T-helper 17 cell (primary cell): ENCODE measurements at regions not wholly inside any gene's neighbourhood (a gene's known extent, or its start where the extent isn't known, plus 50 kb on each side); places are given as distances from the start of the nearest gene placed in this dataset.

Source experiments
- ATAC-seq: fragments of 150-1000 bp; cut with Tn5 transposase; 2 replicates; pipeline ENCODE4 v1.10.0; 2021; ENCODE audit warnings: mild to moderate bottlenecking, moderate library complexity
- DNase-seq, 3 donors: peaks; one replicate each; pipeline versions ENCODE4 v3.0.0 to v3.0.0-alpha.2; 2020 to 2021
- H3K9me3 ChIP-seq: one replicate; pipeline ENCODE4 v1.7.0; 2013; ENCODE audit warnings: low read length, mild to moderate bottlenecking; ENCODE audit not compliant: control insufficient read depth, poor library complexity, severe bottlenecking
- H3K27ac Mint-ChIP-seq: one replicate; pipeline ENCODE4 v1.8.0; 2022; ENCODE audit warnings: mild to moderate bottlenecking, moderate library complexity, mixed read lengths
- H3K27me3 Mint-ChIP-seq: one replicate; pipeline ENCODE4 v1.8.0; 2022; ENCODE audit warnings: mixed read lengths
- H3K36me3 Mint-ChIP-seq: one replicate; pipeline ENCODE4 v1.8.0; 2022; ENCODE audit warnings: low read depth, mixed read lengths
- H3K4me1 Mint-ChIP-seq: one replicate; pipeline ENCODE4 v1.8.0; 2022; ENCODE audit warnings: mild to moderate bottlenecking, mixed read lengths
- H3K4me3 Mint-ChIP-seq: one replicate; pipeline ENCODE4 v1.8.0; 2022; ENCODE audit warnings: mild to moderate bottlenecking, moderate library complexity, mixed read lengths

DNA sequence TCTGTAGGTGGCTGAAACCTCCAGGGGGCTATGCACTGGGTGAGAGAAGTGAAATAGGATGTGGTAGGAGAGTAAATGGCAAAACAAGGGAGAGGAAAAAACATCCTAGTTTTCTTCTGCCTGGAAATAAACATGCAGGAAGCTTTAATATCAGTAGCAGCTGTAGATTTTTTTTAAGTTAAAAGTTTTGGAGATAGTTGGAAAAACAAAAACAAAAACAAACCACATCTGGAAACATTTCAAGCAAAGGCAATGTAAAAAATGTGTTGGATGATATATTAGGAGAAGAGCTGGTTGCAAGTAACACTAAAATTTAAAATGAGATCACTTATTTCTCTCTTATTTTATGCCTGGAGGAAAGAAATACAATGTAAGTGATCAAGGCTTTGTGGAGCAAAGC, 388.0 kb downstream of the SPRY1 start:
- Mint-ChIP-seq H3K4me3 (no peak overlapping the region), H3K27ac (no peak overlapping the region), H3K4me1 (no peaks in the 10 kb centered on the region), H3K36me3 (no peaks in the 10 kb centered on the region), H3K27me3 (no peaks in the 10 kb centered on the region)
- no peak for DNase-seq
- H3K9me3 ChIP-seq = no peaks in the 10 kb centered on the region
- no peak for ATAC-seq

GRCh38 chr4:123785538-123785937, 388.9 kb downstream of the SPRY1 start:
- ATAC-seq = no peak
- H3K27me3 Mint-ChIP-seq = no peaks in the 10 kb centered on the region
- DNase-seq = no peak
- H3K36me3 Mint-ChIP-seq = no peaks in the 10 kb centered on the region
- no peaks in the 10 kb centered on the region for H3K9me3 ChIP-seq
- H3K27ac Mint-ChIP-seq = no peak overlapping the region
- H3K4me1 Mint-ChIP-seq = no peaks in the 10 kb centered on the region
- H3K4me3 Mint-ChIP-seq = no peak overlapping the region

GRCh38 chr4:123786163-123786915, 389.7 kb downstream of the SPRY1 start:
- Mint-ChIP-seq H3K27me3 (no peaks in the 10 kb centered on the region), H3K4me1 (no peaks in the 10 kb centered on the region), H3K36me3 (no peaks in the 10 kb centered on the region), H3K27ac (no peak overlapping the region), H3K4me3 (no peak overlapping the region)
- ATAC-seq = no peak
- no peaks in the 10 kb centered on the region for H3K9me3 ChIP-seq
- DNase-seq = no peak

DNA sequence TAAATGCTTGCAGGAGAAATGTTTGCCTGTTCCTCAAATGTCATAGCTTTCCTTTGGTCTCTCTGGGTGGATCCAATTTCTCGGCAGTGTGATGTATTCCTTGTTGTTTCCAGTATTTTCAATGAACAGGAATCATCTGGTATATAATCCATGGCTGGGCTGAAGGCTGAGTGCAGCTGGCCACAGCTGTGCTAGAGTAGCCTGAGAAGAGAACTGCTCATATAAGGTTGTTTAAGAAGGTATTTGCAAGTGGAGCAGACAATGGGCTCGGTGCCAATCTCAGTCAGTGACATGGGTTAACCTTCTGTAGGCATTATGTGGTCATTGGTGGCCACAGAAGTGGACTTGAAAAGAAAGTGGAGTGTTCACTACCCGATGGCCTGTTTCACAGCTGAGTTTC, 390.3 kb downstream of the SPRY1 start:
- H3K4me3 Mint-ChIP-seq = no peak overlapping the region
- no peaks in the 10 kb centered on the region for H3K27me3 Mint-ChIP-seq
- no peaks in the 10 kb centered on the region for H3K36me3 Mint-ChIP-seq
- no peaks in the 10 kb centered on the region for H3K9me3 ChIP-seq
- H3K27ac Mint-ChIP-seq = no peak overlapping the region
- ATAC-seq (no peak), DNase-seq (no peak)
- H3K4me1 Mint-ChIP-seq = no peaks in the 10 kb centered on the region

- H3K36me3 Mint-ChIP-seq = no peaks in the 10 kb centered on the region
- H3K4me3 Mint-ChIP-seq = no peak overlapping the region
- no peak for ATAC-seq
- H3K9me3 ChIP-seq = no peaks in the 10 kb centered on the region
- H3K27ac Mint-ChIP-seq = no peak overlapping the region
- H3K27me3 Mint-ChIP-seq = no peaks in the 10 kb centered on the region
- H3K4me1 Mint-ChIP-seq = no peaks in the 10 kb centered on the region
- no peak for DNase-seq
Observed at GRCh38 chr4:123787512-123788080, 391.0 kb downstream of the SPRY1 start.

GRCh38 chr4:123788577-123788976, 392.0 kb downstream of the SPRY1 start:
- no peaks in the 10 kb centered on the region for H3K4me1 Mint-ChIP-seq
- H3K4me3 Mint-ChIP-seq = no peak overlapping the region
- no peaks in the 10 kb centered on the region for H3K27me3 Mint-ChIP-seq
- DNase-seq (no peak), ATAC-seq (no peak)
- no peaks in the 10 kb centered on the region for H3K36me3 Mint-ChIP-seq
- H3K9me3 ChIP-seq = no peaks in the 10 kb centered on the region
- no peak overlapping the region for H3K27ac Mint-ChIP-seq

GRCh38 chr4:123790681-123791080, 394.1 kb downstream of the SPRY1 start:
- Mint-ChIP-seq H3K36me3 (no peaks in the 10 kb centered on the region), H3K27me3 (no peaks in the 10 kb centered on the region), H3K4me3 (no peak overlapping the region), H3K4me1 (no peaks in the 10 kb centered on the region), H3K27ac (no peak overlapping the region)
- H3K9me3 ChIP-seq = no peaks in the 10 kb centered on the region
- DNase-seq (no peak), ATAC-seq (no peak)

DNA sequence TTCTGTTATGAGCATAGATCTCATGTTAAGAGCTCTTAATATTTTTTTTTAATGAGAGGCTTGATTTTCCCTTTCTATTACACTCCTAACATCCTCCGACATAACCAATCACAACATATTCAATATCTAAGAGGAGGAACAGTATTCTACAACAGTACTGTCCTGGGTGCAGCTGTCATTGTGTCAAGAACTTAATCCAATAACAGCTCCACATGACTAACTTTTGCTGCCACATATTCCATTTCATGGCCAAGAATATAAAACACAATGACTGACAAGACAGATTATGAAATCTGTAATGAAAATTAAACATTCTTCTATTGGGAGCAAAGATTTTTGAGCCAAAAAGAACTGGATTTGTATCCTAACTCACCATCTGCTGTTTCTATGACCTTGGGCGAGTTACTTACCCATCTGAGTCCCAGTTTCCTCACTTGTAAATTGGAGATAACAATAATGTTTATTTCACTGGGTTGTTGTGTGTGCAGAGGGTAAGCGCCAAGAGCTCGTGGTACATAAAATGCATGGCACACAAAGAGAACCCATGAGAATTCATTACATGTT, 405.6 kb downstream of the SPRY1 start:
- no peak overlapping the region for H3K4me3 Mint-ChIP-seq
- no peaks in the 10 kb centered on the region for H3K9me3 ChIP-seq
- DNase-seq (no peak), ATAC-seq (no peak)
- H3K4me1 Mint-ChIP-seq = no peaks in the 10 kb centered on the region
- no peaks in the 10 kb centered on the region for H3K36me3 Mint-ChIP-seq
- H3K27me3 Mint-ChIP-seq = peaks cover 6% of the 10 kb centered on the region
- H3K27ac Mint-ChIP-seq = no peak overlapping the region

GRCh38 chr4:123802933-123803332, 406.3 kb downstream of the SPRY1 start:
- no peak for DNase-seq
- peaks cover 6% of the 10 kb centered on the region for H3K27me3 Mint-ChIP-seq
- H3K4me3 Mint-ChIP-seq = no peak overlapping the region
- no peak for ATAC-seq
- no peaks in the 10 kb centered on the region for H3K36me3 Mint-ChIP-seq
- H3K4me1 Mint-ChIP-seq = no peaks in the 10 kb centered on the region
- H3K9me3 ChIP-seq = no peaks in the 10 kb centered on the region
- H3K27ac Mint-ChIP-seq = no peak overlapping the region

GRCh38 chr4:123804196-123804721, 407.7 kb downstream of the SPRY1 start:
- Mint-ChIP-seq H3K27ac (no peak overlapping the region), H3K36me3 (no peaks in the 10 kb centered on the region), H3K4me3 (no peak overlapping the region), H3K4me1 (no peaks in the 10 kb centered on the region), H3K27me3 (peaks cover 6% of the 10 kb centered on the region)
- no peak for ATAC-seq
- H3K9me3 ChIP-seq = no peaks in the 10 kb centered on the region
- DNase-seq = no peak

DNA sequence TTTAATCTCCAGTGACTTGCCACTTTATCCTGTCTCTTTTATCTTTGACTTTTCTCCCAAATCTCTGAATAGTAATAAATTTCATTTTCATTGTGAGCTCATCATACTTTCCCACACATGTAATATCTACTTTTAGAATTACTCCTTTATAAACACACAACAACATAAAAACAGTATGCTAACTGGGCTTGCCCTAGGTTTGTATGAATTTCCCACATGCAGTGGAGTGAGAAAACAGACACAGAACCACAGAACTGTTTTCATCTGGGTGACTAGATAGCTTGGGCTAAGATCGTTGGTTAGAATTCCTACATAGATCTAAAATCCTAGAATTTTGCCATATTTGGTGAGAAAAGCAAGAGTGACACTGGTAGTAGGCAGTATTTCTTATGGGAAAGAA, 409.5 kb downstream of the SPRY1 start:
- H3K36me3 Mint-ChIP-seq = no peaks in the 10 kb centered on the region
- ATAC-seq = no peak

DNA sequence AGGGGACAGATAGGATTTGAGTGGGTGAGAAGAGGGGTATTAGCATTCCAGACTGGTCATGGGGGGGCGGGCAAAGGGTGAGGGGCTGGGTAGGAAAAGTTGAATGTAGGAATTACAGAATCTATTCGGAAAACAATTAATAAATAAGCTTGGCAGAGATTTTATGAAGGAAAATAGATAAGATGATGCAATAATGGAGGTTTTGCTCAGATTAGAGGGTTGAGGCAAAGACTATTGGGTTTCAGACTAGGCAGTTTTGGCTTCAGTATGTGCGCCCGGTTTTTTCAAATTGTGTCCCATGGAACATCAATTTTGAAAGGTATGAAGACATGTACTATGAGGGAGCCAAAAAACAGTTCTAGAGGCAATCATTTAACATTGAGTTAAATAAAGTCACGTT, 410.6 kb downstream of the SPRY1 start:
- DNase-seq (no peak), ATAC-seq (no peak)
- no peaks in the 10 kb centered on the region for H3K36me3 Mint-ChIP-seq
- no peak overlapping the region for H3K27ac Mint-ChIP-seq
- peaks cover 12% of the 10 kb centered on the region for H3K27me3 Mint-ChIP-seq
- no peak overlapping the region for H3K4me3 Mint-ChIP-seq
- H3K4me1 Mint-ChIP-seq = peaks cover 3% of the 10 kb centered on the region
- H3K9me3 ChIP-seq = no peaks in the 10 kb centered on the region

More for the DNA sequence above, 409.5 kb downstream of the SPRY1 start:
- DNase-seq = no peak
- H3K9me3 ChIP-seq = no peaks in the 10 kb centered on the region
- Mint-ChIP-seq H3K27ac (no peak overlapping the region), H3K4me1 (no peaks in the 10 kb centered on the region), H3K4me3 (no peak overlapping the region), H3K27me3 (peaks cover 6% of the 10 kb centered on the region)

- Mint-ChIP-seq H3K27ac (no peak overlapping the region), H3K4me3 (no peak overlapping the region), H3K27me3 (peaks cover 8% of the 10 kb centered on the region), H3K36me3 (no peaks in the 10 kb centered on the region), H3K4me1 (peaks cover 3% of the 10 kb centered on the region)
- ATAC-seq = no peak
- no peak for DNase-seq
- no peaks in the 10 kb centered on the region for H3K9me3 ChIP-seq
Observed at GRCh38 chr4:123807866-123808265, 411.3 kb downstream of the SPRY1 start.

- no peaks in the 10 kb centered on the region for H3K36me3 Mint-ChIP-seq
- H3K4me1 Mint-ChIP-seq = peaks cover 3% of the 10 kb centered on the region
- H3K4me3 Mint-ChIP-seq = no peak overlapping the region
- H3K27ac Mint-ChIP-seq = no peak overlapping the region
- no peaks in the 10 kb centered on the region for H3K9me3 ChIP-seq
- H3K27me3 Mint-ChIP-seq = peaks cover 6% of the 10 kb centered on the region
- DNase-seq (no peak), ATAC-seq (no peak)
Observed at GRCh38 chr4:123809864-123810263, 413.3 kb downstream of the SPRY1 start.
